ENCODE measurements at regions not wholly inside any gene's neighbourhood (a gene's known extent, or its start where the extent isn't known, plus 50 kb on each side); places are given as distances from the start of the nearest gene placed in this dataset.
A peak's percentile ranks its signal among the peaks of the same experiment; 100 is the strongest.
"Not testable (repeated sequence)": the region's sequence is repeated elsewhere in the genome, so short reads cannot be mapped to it uniquely, and the experiment has no call there.

DNA sequence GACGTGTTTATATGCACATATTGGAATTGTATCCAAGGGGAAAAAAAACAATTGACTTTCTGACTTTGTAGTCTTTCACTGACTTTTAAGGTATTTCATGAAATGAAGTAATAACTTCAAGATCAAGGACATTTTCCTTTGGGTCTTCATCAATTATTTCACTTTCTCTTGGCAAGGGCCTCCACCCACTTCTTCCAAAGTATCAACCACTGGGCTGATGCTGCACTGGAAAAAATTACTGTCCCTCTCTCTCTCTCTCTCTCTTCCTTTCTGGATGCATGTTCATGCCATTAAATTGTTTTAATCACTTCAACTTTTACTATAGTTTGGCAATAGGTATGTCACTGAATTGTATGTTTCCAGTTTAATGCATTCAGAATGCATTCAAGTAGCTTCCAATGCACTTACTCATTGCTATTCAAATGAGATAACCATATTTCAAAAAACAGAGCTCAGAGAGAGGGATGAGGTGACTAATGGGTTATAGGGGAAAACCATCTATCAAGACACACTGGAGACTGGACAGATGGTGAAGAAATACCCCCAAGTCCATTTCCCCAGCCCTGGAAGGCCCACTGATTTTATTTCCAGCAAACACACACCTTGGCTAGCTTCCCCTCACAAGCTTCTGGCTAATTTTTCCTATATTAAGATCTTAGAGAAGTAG is 585.3 kb downstream of the EBF1 start:
- peak; percentile 93 for DNase-seq

DNA sequence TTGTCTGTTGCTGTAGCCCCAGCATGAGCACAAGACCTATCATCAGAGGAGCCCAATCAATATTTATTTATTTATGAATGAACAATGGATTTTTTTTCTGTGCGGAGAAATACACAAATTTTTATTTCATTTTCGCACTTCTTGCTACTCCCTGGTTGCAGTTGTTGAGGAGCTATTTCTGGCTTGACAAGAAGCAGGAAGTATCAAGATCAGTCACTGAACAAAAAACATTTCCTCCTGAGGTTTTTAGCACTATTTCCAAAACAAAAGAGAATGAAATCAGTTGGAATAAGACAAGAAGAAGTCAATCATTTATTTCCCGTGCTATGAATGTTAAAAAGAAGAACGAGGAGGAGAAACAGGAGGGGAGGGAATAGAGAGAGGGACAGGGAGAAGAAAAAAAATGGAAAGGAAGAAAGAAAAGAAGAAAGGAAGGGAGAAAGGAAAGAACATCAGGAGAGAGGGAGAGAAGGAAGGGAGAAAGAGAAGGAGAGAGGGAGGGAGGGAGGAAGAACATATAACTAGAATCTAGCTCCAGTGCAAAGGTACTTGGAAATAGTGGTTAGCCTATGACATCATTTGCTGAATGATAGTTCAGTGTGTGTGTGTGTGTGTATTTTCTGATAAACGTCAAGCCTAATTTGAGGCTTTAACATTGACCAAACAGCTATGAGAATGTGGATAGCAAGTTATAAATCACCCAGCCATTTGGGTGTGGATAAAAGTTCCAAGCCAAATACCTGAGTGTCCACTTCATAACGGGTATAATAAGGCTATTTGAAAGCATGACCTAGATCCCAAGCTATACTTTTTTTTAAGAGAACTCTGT is 586.0 kb downstream of the EBF1 start:
- DNase-seq = peak; percentile 89

DNA sequence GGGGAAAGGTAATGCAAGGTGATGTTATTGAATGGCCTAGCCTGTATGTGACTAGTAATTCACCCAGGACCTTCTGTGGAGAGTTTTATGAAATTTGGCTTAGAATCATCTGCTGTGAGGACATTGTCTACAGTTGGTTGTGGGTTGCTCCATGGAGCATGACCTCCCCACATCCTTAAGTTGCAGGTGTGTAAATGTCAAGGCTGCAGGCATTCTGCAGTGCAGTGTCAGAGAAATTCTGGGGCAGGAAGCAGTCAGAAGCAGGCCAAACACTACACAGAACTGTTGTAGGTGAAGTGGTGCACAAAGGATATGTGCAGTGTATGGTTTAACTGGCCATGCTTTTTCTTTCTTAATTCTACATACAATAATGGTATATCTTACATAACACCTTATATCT is 588.3 kb downstream of the EBF1 start:
- no peak for DNase-seq

DNA sequence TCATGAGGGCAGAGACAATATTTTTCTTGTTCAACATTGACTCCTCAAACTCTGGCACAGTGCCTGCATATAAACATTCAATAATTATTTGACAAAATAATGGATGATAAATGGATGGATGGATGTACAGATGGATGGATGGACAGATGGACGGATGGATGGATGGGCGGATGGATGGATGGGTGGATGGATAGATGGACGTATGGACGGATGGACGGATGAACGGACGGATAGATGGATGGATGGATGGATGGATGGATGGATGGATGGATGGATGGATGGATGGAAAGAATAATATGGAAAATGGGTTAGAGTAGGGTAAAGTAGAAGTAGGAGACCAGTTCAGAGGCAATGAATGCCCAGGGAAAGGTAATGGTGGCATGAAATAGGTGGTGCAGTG is 589.2 kb downstream of the EBF1 start:
- DNase-seq = no peak

DNA sequence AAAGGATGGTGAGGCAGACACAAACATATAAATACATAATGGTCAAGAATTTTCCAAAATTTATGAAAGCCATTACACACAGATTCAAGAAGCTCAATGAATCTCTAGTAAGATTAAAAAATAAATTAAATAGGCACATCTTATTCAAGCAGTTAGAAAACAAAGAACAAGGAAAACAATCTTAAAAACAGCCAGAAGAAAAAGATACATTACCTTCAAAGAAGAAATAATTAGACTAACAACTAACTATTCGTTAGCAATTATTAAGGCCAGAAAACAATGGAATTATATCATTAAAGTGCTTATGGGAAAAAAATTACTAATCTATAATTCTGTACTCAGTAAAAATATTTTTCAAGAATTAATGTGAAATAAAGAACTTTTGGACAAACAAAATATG is 593.1 kb downstream of the EBF1 start:
- DNase-seq = no peak

DNA sequence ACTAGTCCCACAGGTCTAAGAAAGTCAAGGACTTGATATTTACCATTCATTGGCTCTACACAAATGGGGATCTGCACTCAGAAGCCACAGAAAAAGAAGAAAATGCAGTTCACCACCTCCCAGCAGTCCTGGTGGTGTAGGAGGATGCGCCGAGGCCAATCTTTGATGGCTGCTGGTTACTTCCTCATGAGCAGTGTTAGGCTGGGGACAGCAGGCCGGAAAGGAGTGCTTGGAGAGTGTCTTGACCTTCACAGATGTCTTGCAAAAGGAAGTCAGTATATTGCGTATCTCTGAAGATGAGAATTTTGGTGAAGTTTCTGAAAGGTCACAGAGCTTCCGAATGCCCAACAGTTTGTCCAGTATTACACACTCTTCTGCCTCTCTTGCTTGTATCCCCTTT is 597.0 kb downstream of the EBF1 start:
- no peak for DNase-seq

DNA sequence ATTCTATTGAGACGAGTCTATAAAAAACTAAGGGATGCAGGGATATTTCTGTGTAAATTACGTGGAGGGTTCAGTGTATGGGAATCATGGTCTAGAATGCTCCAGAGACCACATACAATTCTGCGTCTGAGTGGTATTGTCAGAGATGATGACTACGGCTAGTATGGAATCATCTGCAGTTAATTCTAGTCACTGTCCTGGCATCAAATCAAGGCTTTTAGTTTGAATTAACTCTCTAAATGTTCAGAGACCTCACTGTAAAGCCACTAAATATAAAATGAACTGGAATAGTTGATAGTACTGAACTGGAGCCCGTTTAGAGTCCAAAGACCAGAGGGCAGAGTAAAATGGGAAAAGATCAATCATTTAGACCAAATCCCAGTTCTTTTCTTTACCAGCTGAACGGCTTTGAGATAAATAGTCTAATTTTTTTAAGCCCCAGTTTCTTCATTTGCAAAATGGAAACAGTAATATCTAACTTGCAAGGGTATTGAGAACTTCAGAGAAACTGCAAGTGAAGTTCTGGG is 599.8 kb downstream of the EBF1 start:
- no peak for DNase-seq

DNA sequence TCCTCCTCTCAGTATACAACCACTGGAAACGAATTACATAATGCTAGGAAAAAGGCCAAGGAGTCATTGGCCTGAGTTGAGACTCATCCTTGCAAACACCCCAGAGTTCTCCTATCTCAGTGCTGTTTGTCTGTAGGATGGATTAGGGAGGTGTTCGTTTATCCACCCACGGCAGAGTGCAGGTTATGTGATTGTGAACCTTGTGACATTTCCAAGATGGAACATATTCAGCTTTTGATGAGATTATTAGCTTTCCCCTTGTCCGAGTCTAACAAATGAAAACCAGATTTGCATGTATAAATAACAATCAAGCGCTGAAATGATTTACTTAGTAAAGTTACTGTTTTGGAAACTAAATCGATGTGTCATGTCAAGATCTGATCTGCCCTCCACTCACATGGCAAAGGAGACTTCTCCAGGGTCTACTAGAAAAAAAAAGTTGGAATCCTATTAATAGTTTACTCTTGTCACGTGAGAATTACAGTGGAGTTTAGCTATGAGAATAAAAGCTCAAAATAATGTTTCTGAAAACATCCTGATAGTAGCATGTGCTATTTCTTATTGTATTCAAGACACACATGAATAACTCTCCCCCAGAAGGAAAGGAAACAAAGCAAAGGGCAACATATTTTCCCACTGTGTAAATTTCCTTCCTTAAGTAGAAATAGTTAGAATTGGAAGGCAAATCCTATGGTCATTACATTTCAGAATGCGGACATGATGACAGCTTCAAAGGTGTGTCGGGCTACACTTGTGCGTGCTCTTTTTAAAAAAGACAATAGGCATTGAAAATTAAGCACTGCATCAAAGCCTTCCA is 600.4 kb downstream of the EBF1 start:
- DNase-seq = no peak

DNA sequence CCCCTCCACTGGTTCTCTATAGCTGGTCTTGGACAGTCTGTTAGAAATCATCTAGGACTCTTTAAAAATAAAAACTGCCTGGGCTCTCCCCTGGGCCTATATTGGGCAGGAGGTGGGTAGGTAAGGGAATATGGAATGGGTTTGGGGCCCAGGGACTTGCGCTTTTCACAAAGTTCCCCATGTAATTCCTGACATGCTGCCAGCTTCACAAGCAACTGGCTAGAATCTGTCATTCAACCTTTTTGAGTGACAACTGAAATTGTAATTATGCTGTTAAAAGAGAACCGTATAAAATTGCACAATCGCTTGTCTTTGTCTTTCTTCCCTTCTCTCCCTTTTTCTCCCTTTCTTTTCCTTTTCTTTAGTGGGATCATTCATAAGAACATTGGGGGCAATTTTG is 603.1 kb downstream of the EBF1 start:
- DNase-seq = no peak

DNA sequence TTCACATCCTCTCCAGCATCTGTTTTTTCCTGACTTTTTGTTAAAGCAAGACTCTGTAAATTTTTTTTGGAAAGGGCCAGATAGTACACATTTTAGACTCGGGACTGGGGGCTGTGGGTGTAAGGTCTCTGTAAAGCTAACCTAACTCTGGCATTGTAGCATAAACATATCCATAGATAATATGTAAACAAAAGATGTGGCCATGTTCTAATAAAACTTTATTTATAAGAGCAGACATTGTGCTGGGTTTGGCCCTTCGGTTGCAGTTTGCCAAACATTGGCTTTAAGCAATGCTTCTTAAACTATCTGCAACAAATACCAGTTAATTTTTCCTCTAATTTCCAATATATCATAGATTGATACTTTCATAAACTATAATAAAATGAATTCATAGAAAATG is 605.2 kb downstream of the EBF1 start:
- DNase-seq = no peak

DNA sequence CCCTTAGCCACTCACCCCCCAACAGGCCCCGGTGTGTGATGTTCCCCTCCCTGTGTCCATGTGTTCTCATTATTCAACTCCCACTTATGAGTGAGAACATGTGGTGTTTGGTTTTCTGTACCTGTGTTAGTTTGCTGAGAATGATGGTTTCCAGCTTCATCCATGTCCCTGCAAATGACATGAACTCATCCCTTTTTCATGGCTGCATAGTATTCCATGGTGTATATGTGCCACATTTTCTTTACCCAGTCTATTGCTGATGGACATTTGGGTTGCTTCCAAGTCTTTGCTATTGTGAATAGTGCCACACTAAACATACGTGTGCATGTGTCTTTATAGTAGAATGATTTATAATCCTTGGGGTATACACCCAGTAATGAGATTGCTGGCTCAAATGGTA is 605.7 kb downstream of the EBF1 start:
- DNase-seq = not testable (repeated sequence)

DNA sequence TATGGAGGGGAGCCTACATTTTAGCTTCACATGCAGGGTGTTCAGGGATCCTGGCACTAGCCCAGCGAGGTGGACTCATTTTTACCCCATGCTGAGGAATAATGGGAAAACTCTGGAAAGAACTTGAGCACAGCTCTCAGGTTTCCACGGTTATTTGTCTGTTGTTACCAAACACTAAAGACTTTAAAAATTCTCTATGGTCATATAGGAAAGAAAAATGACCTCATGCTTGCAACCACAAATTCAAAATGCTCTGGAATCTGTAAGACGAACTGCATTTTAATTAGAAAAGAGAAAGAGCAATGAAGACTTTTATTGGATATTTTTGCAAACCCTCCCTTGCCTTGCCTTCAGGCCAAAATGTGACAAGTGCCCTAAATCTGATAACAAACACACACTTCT is 606.9 kb downstream of the EBF1 start:
- DNase-seq = peak; percentile 34

DNA sequence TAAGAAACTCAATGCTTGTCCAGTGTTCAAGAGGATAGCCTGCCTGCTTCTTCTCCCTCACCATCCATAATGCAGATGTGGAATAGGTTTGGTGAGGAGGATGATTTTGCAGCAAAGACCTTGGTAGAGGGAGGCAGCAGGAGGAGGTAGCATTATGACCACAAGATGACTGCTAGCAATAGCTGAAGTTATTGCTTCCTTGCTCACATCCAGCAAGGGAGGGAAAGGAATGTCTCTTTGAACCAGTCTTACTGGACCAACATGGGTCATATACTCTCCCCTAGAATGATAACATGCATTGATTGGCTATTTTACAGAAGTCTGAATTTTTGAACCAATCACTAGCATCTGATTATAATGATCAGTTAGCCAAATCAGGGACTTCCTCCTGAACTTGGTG is 607.6 kb downstream of the EBF1 start:
- peak; percentile 19 for DNase-seq

DNA sequence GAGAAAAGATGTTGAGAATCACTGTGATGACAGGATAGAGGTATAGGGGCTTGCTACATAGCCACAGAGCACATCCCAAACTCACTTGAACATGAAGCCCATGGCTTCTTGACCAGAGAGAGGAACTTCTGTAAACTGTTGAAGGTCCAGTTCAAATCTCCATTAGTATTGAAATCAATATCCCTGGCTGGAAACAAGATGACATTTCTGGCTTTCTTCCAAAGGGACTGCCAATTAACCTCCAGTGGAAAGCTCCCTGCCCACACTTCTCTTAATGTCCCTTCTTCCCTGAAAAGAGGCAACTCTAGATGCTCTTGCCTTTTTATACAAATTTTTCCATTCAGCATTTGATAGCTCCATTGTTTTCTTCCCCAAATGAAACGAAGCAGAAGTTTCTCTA is 612.1 kb downstream of the EBF1 start:
- no peak for DNase-seq

DNA sequence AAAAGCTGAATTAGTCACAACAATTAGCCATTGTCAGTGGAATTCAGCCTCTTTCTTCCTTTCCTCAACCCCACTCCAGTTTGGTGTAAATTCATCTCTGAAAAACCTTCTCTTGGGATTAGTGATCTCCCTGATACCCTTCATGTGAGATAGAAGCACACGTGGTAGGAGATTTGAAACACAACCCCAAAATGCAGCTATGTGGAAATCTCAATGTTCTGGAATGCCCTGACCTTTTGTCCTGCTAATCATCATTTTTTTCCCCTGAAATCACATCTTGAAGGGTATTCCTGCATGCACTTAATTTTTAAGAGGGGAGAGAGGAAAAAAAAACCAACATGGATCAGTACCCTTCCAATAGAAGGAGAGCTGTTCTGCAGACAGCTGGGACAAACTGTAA is 612.6 kb downstream of the EBF1 start:
- no peak for DNase-seq

DNA sequence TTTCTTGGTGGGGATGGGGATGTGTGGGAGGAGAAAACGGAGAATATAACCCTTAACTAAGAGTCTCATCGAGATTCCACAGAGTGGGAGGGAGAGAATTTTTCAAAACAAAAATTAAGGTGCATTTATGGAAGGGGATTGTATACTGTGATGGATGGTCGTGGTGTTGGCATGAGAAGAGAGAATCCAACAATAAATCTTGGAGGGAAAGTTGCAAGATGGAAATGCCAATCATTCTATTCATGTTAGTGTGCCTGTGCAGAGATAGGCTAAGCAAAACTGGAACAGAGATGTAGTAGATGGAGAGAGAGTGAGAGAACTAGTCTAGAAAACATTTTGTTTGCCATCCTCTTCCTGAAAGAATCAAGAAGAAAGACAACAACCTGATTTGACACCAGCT is 613.1 kb downstream of the EBF1 start:
- DNase-seq = peak; percentile 20

DNA sequence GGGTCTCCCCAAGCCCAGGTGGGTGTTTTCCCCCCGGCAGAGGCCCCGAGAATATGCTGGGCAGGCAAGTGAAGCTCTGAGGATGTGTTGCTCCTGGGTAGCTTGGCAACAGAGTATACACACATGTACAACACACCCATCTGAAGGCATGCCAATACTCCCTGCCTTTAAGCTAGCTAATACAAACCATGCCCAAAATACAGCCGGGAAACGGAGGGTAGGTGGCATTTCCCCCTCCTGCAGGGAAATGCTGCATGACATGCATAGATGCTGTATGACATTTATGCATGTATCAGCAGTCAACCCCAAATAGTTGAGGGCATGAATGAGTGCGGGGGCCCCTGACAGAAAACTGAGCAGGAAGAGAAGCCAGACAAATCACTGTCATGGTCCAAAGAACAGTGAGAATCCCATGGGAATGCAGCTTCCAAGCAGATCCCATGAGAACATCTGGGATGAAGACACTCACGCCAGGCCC is 614.1 kb downstream of the EBF1 start:
- DNase-seq = peak; percentile 6

DNA sequence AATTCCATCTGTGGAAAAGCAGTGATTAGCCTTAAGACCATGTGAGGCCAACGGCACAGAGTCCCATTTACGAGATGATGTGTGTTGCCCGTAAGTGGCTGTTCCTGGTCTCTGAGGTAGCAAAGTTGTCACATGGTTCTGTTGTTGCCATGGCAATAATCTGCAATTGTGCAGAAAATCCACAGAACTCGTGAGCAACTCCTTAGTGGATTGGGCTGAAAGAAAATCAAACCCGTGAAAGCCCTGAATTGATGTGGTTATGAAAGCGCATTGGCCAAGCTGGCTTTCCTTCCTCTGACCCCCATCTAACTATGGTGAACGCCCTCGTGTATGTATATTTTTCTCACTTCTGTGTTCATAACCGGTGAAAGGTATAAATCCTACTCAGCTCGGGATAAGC is 614.7 kb downstream of the EBF1 start:
- DNase-seq = no peak

DNA sequence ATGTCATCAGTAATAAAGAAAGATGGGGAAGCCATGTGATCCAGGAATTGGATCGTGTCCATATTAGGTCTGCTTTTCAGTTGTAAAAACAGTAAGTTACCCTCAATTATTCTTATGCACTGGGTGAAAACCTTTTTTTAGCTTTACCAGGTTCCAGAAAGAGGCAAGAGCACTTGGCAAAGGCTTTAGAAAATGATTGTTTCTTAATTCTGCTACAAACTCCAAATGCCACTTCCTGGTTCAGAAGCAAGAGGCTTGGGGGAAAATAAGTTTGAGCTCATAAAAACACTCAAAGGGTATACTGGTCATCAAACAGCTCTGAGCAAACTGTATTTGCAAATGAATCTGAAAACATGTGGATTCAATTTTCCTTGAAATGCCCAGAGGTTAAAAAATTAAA is 615.6 kb downstream of the EBF1 start:
- DNase-seq = no peak

DNA sequence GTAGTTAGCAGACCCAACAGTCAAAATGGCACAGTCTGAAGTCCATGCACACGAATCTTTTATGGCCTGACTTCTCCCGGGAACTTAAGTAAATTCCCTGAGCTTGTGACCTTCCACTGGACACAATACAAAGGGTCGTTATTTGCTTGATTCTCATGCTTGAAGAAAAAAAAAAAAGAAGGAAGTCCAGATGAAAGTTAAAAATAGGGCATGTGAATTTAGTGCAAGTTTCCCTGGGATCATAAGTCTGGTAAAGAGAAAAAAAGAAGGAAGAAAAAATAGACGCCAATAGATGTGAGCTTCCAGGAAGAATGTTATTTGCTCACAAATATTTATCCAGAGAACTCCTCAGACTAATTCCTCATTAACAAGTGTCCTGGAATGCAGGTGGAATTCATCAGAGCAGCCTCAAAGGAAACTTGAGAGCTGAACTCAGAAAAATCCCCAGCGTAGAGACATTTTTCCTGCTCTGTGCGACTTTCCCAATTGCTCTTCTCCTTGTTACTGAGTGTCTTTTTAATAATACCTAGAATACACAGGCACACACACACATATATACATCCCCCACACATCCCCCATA is 616.3 kb downstream of the EBF1 start:
- no peak for DNase-seq

DNA sequence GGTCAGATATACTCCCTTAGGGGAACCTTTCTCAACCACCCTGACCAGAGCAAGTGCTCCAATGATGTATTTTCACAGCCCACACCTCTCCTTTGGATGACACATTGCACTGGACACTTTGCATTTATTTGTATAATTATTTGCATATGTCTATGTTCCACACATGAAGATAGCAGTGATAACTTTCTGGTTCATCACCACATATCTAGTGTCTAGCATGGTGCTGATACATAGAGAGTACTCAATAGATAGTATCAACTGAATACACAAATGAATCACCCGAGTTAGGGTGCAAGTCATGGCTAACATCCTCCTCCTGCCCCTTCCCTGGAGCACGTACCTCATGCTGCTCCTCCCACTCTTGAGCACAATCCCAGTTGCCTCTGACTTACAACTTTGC is 617.6 kb downstream of the EBF1 start:
- no peak for DNase-seq

DNA sequence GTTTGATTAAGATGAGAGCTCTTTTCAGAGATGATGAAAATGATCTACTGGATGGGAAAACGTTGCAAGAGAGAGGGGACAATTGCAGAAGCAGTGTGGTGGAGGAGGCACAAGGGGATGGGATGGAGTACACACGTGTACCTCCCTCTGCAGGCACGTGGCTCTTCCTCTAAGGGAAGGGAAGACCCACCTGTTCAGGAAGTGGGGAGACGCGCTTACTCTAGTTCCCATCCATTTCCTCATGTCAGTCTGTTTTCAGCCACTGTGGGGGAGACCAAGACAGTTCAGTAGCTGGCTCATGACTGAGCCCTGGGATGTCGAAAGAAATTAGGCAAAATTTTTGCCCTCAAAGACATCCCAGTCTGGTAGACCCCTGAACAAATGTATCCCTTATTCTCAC is 619.2 kb upstream of the CLINT1 start:
- DNase-seq = no peak

DNA sequence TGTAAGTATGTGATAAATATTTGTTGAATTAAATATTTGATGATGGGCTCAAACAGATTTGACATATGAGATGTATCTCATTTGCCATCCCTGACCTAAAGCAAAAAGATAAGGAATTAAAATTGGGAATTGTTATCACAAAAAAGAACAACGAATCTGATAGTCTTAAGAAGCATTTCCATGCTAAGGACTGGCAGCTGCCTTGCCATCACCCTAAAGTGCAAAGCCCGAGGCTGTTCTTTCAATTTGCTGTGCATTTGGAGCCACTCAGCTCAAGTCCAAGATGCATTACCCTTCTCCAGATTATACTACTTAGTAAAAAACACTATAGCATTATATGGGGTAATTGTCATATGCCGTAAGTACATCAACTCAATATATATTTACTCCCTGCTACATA is 618.3 kb upstream of the CLINT1 start:
- DNase-seq = no peak

Data from NCI-H226 (cell line).